Gastroesophageal sphincter (tissue), 4 donors: ENCODE measurements at regions not wholly inside any gene's neighbourhood (a gene's known extent, or its start where the extent isn't known, plus 50 kb on each side); places are given as distances from the start of the nearest gene placed in this dataset.

Source experiments
- ATAC-seq: fragments of 150-250 bp; one replicate; pipeline ENCODE4 v1.9.1; 2016; ENCODE audit warnings: mild to moderate bottlenecking, moderate library complexity
- H3K27ac ChIP-seq, 4 donors: fragments of 200-600 bp; sonication (generic) in 3 of 4; 1 replicate in 3 of 4; 2 replicates in 1 of 4; pipeline ENCODE4 v1.5.1; 2016 to 2019
- H3K27me3 ChIP-seq: fragments of 200-600 bp; sonication (generic); one replicate; pipeline ENCODE4 v1.5.1; 2019
- H3K36me3 ChIP-seq, 2 donors: fragments of 200-600 bp; sonication (generic); one replicate each; pipeline ENCODE4 v1.5.1; 2019; ENCODE audit warnings: control low read depth in 1 of 2
- H3K4me1 ChIP-seq, 3 donors: fragments of 200-600 bp; sonication (generic); 1 replicate in 2 of 3; 2 replicates in 1 of 3; pipeline ENCODE4 v1.5.1; 2016 to 2019; ENCODE audit warnings: control low read depth in 2 of 3
- H3K4me3 ChIP-seq, 2 donors: fragments of 200-600 bp; sonication (generic); one replicate each; pipeline ENCODE4 v1.5.1; 2019; ENCODE audit warnings: mild to moderate bottlenecking in 1 of 2, moderate library complexity in 1 of 2
- H3K9me3 ChIP-seq, 3 donors: fragments of 200-600 bp; sonication (generic); one replicate each; pipeline ENCODE4 v1.5.1; 2017 to 2019; ENCODE audit warnings: control low read depth in 2 of 3
- CTCF ChIP-seq, 4 experiments: fragments of 200-600 bp in 2 of 4; fragments of 450-650 bp in 2 of 4; sonication (generic) in 1 of 4; IDR thresholded peaks; one replicate each; pipeline ENCODE4 v1.5.1; 2017 to 2019; ENCODE audit warnings: antibody characterized with exemption in 4 of 4, mild to moderate bottlenecking in 2 of 4, moderate library complexity in 2 of 4
- EP300 ChIP-seq: sonication (generic); formaldehyde crosslinking; IDR thresholded peaks from one replicate; pipeline ENCODE4 v1.6.1; 2017; ENCODE audit warnings: antibody characterized with exemption, mild to moderate bottlenecking
- POLR2A ChIP-seq, 2 donors: fragments of 450-650 bp; IDR thresholded peaks; one replicate each; pipeline ENCODE4 v1.6.1; 2017; ENCODE audit warnings: antibody characterized with exemption in 2 of 2, mild to moderate bottlenecking in 2 of 2, moderate library complexity in 1 of 2
- POLR2AphosphoS5 ChIP-seq: sonication (generic); formaldehyde crosslinking; IDR thresholded peaks from one replicate; pipeline ENCODE4 v1.6.1; 2017; ENCODE audit warnings: antibody characterized with exemption
- WGBS, 2 donors: methylation state at CpG; one replicate each; pipeline ENCODE4 v1.1.5; 2018; ENCODE audit warnings: low coverage in 1 of 2; 5-methylcytosine and 5-hydroxymethylcytosine counted together

GRCh38 chr3:113091417-113091816 lies 100.6 kb downstream of the GTPBP8 start:
- no peaks in the 10 kb centered on the region for H3K4me1 ChIP-seq
- TF ChIP-seq CTCF (IDR thresholded peaks at IDR 0.05): no peak
- TF ChIP-seq POLR2AphosphoS5: no peak
- TF ChIP-seq POLR2A (IDR thresholded peaks at IDR 0.05): no peak
- no peak for TF ChIP-seq EP300
- no peak overlapping the region for H3K27ac ChIP-seq
- 55% methylated on average over 1 of the region's 1 CpG; no CpG with 5 or more reads in 1 of the 2 donors for WGBS, 2 donors
- H3K36me3 ChIP-seq: no peaks in the 10 kb centered on the region
- no peak for ATAC-seq
- H3K9me3 ChIP-seq: no peaks in the 10 kb centered on the region
- H3K27me3 ChIP-seq: no peaks in the 10 kb centered on the region
- no peak overlapping the region for H3K4me3 ChIP-seq

- no peak for ATAC-seq
- 81 to 83% methylated on average over 2 to 3 of the region's 3 CpGs for WGBS, 2 donors
- Histone ChIP-seq H3K27ac (no peak overlapping the region), H3K4me3 (no peak overlapping the region), H3K36me3 (no peaks in the 10 kb centered on the region), H3K27me3 (no peaks in the 10 kb centered on the region), H3K4me1 (no peaks in the 10 kb centered on the region), H3K9me3 (no peaks in the 10 kb centered on the region)
- no peak for TF ChIP-seq EP300
- TF ChIP-seq CTCF (IDR thresholded peaks at IDR 0.05): no peak
- no peak for TF ChIP-seq POLR2A (IDR thresholded peaks at IDR 0.05)
- no peak for TF ChIP-seq POLR2AphosphoS5
Measured at GRCh38 chr3:113092746-113093145, 102.0 kb downstream of the GTPBP8 start.

- Histone ChIP-seq H3K4me3 (no peak overlapping the region), H3K4me1 (no peaks in the 10 kb centered on the region), H3K27ac (no peak overlapping the region), H3K27me3 (no peaks in the 10 kb centered on the region), H3K36me3 (no peaks in the 10 kb centered on the region), H3K9me3 (peaks cover 0 to 7% (median 0%) of the 10 kb centered on the region in 3 donors)
- 85 to 89% methylated on average over 6 of the region's 7 CpGs for WGBS, 2 donors
- TF ChIP-seq POLR2A (IDR thresholded peaks at IDR 0.05) (no peak), POLR2AphosphoS5 (no peak), CTCF (IDR thresholded peaks at IDR 0.05) (no peak), EP300 (no peak)
- ATAC-seq: no peak
Measured at GRCh38 chr3:113094337-113095221, 103.8 kb downstream of the GTPBP8 start.

GRCh38 chr3:113096188-113096892 lies 105.6 kb downstream of the GTPBP8 start:
- Histone ChIP-seq H3K4me1 (no peaks in the 10 kb centered on the region), H3K4me3 (no peak overlapping the region), H3K36me3 (no peaks in the 10 kb centered on the region), H3K27ac (no peak overlapping the region), H3K27me3 (no peaks in the 10 kb centered on the region), H3K9me3 (peaks cover 0 to 10% (median 0%) of the 10 kb centered on the region in 3 donors)
- 67 to 100% methylated on average over 1 of the region's 2 CpGs for WGBS, 2 donors
- ATAC-seq: no peak
- TF ChIP-seq CTCF (IDR thresholded peaks at IDR 0.05) (no peak), EP300 (no peak), POLR2AphosphoS5 (no peak), POLR2A (IDR thresholded peaks at IDR 0.05) (no peak)
